RCC 7860 (cell line): ENCODE measurements at regions not wholly inside any gene's neighbourhood (a gene's known extent, or its start where the extent isn't known, plus 50 kb on each side); places are given as distances from the start of the nearest gene placed in this dataset.

ENCODE experiments used
- DNase-seq: peaks from one replicate; pipeline ENCODE4 v3.0.0-alpha.2; 2015; ENCODE audit warnings: low spot score
- FAIRE-seq: peaks from 2 replicates; lab custom pipeline; 2012; peaks lifted over from hg19 to GRCh38; lab: Jason Lieb, UNC

GRCh38 chr3:8825153-8825825 lies 55.9 kb upstream of the OXTR start:
- no peak for DNase-seq
- FAIRE-seq, result no peak

GRCh38 chr3:8824238-8824637 lies 54.8 kb upstream of the OXTR start:
- FAIRE-seq, result no peak
- no peak for DNase-seq

- FAIRE-seq (no peak), DNase-seq (peak; percentile 26)
Measured at GRCh38 chr3:8822141-8822540, 52.7 kb upstream of the OXTR start.
